ENCODE measurements at regions not wholly inside any gene's neighbourhood (a gene's known extent, or its start where the extent isn't known, plus 50 kb on each side); places are given as distances from the start of the nearest gene placed in this dataset.

DNA sequence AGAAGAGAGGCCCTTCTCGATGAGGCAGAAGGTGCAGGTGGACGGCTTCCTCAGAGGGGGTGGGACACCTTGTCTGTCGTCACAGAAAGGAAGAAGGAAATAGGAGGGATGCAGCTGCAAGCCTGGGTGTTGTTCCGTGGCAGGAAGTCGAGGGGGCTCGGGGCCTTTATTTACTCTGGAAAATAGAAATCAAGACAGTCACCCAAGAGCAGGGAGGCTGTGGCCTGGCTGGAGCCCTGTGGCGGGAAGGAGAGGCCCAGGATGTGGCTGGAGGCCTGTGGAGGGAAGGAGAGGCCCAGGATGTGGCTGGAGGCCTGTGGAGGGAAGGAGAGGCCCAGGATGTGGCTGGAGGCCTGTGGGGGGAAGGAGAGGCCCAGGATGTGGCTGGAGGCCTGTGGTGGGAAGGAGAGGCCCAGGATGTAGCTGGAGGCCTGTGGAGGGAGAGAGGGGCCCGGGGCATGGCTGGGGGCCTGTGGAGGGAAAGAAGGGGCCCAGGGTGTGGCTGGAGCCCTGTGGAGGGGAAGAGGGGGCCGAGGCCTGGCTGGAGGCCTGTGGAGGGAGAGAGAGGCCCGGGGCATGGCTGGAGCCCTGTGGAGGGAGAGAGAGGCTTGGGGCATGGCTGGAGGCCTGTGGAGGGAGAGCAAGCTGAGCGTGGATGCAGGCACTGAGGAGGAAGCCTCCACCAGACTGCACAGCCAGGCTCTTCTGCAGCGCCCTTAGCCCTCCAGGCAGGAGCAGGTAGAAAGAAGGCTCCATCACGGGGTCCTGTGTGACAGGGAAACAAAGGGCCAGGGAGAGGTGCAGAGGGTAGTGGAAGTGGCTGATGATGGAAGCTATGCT is 97.3 kb upstream of the SFMBT2 start:
- no peak for DNase-seq
- H3K4me1 Mint-ChIP-seq: peaks cover 21 to 28% of the 10 kb centered on the region in 2 donors

GRCh38 chr10:7506571-7506970 is 95.7 kb upstream of the SFMBT2 start:
- Mint-ChIP-seq H3K9me3 (peaks cover 19 to 24% of the 10 kb centered on the region in 2 donors), H3K4me1 (peaks cover 21 to 29% of the 10 kb centered on the region in 2 donors), H3K36me3 (peaks cover 19 to 33% of the 10 kb centered on the region in 2 donors), H3K4me3 (no peak overlapping the region), H3K27me3 (no peaks in the 10 kb centered on the region), H3K27ac (no peak overlapping the region)
- ATAC-seq (replicated peaks) (no peak), DNase-seq (no peak)

More for the DNA sequence above, 97.3 kb upstream of the SFMBT2 start:
- peak in 1 of 2 donors; percentile 34 for ATAC-seq (replicated peaks)
- Mint-ChIP-seq H3K9me3 (peaks cover 19 to 27% of the 10 kb centered on the region in 2 donors), H3K27me3 (no peaks in the 10 kb centered on the region), H3K36me3 (peaks cover 19 to 33% of the 10 kb centered on the region in 2 donors), H3K4me3 (peak overlapping the region; percentile 23 to 54), H3K27ac (peak overlapping the region; percentile 89)

- no peak for ATAC-seq (replicated peaks)
- no peak for DNase-seq
- Mint-ChIP-seq H3K27ac (no peak overlapping the region), H3K4me3 (no peak overlapping the region), H3K27me3 (no peaks in the 10 kb centered on the region), H3K4me1 (peaks cover 25 to 33% of the 10 kb centered on the region in 2 donors), H3K9me3 (peaks cover 12 to 19% of the 10 kb centered on the region in 2 donors), H3K36me3 (peaks cover 15 to 27% of the 10 kb centered on the region in 2 donors)
These were observed 94.4 kb upstream of the SFMBT2 start for GRCh38 chr10:7505196-7505595.

GRCh38 chr10:7503190-7503589 is 92.4 kb upstream of the SFMBT2 start:
- Mint-ChIP-seq H3K27me3 (no peaks in the 10 kb centered on the region), H3K4me1 (peaks cover 20 to 26% of the 10 kb centered on the region in 2 donors), H3K27ac (no peak overlapping the region), H3K9me3 (peaks cover 0 to 4% of the 10 kb centered on the region in 2 donors), H3K4me3 (no peak overlapping the region), H3K36me3 (peaks cover 3 to 12% of the 10 kb centered on the region in 2 donors)
- no peak for DNase-seq
- no peak for ATAC-seq (replicated peaks)

- H3K9me3 Mint-ChIP-seq: no peaks in the 10 kb centered on the region
- no peak overlapping the region for H3K4me3 Mint-ChIP-seq
- H3K27ac Mint-ChIP-seq: no peak overlapping the region
- no peak for ATAC-seq (replicated peaks)
- no peak for DNase-seq
- H3K36me3 Mint-ChIP-seq: peaks cover 0 to under 1% of the 10 kb centered on the region in 2 donors
- H3K27me3 Mint-ChIP-seq: no peaks in the 10 kb centered on the region
- H3K4me1 Mint-ChIP-seq: peaks cover 10 to 12% of the 10 kb centered on the region in 2 donors
These were observed 90.3 kb upstream of the SFMBT2 start for GRCh38 chr10:7501157-7501556.

DNA sequence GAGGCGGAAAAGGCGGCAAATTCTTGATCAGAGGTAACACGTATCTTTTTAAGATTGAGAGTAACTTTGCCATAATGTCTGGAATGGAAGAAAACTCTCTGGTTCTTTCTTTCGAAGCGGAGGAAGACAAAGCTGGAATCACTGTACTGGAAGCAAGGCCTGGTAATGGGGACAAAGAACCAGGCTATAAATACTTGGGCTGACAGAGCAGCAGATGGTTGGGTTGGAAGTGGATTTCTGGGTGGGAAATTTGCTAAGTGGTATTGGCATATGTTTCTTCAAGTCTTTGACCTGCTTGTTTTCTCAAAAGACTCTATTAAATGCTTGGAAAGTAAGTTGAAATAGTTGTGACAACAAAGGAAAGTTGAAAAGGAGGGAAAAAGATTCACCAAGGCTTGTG is 87.3 kb upstream of the SFMBT2 start:
- Mint-ChIP-seq H3K9me3 (no peaks in the 10 kb centered on the region), H3K36me3 (no peaks in the 10 kb centered on the region), H3K27ac (no peak overlapping the region), H3K27me3 (peaks cover 6% of the 10 kb centered on the region in 2 donors), H3K4me1 (peaks cover 19 to 37% of the 10 kb centered on the region in 2 donors), H3K4me3 (no peak overlapping the region)
- DNase-seq (no peak), ATAC-seq (replicated peaks) (no peak)

DNA sequence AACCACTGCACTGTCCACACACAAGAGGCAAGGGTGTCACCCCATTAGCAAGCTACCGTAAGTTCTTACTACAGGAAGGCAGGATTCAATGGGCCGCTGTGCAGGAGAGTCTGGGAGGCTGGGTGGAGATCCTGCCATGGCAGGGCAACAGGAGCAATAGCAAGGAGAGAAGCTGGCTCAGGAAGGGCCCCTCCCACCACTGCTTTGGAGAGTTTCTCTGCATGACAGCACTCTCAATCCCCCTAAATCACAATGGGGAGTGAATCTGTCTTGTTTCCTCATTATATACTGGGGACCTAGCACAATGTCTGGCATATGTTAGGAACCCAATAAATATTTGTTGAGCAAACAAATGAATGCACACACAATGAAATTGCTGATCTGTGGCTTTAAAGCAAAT is 83.2 kb upstream of the SFMBT2 start:
- Mint-ChIP-seq H3K4me3 (no peak overlapping the region), H3K27me3 (peaks cover 6% of the 10 kb centered on the region in 2 donors), H3K4me1 (peaks cover 29 to 61% of the 10 kb centered on the region in 2 donors), H3K9me3 (no peaks in the 10 kb centered on the region), H3K36me3 (peaks cover 0 to 2% of the 10 kb centered on the region in 2 donors), H3K27ac (no peak overlapping the region)
- DNase-seq: no peak
- no peak for ATAC-seq (replicated peaks)

DNA sequence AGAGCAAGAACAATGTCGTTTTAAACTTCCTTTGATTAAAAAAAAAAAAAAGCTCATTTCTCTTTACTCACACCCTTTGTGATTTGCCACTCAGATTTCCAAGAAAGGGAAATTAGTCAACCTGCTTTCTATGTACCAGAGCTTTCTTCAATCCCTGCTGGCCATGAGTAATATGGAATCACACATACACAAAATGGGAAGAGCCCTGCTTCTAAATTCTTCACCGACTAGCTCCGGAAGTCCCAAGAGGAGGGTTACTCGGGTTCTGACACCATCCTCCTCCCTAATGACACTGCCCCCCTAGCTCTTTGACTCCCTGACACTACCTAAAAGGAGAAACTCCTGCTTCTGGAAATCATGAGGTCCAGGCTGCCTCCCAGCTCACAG is 81.8 kb upstream of the SFMBT2 start:
- H3K27ac Mint-ChIP-seq: no peak overlapping the region

GRCh38 chr10:7491949-7492659 is 81.3 kb upstream of the SFMBT2 start:
- peak overlapping the region; percentile 37 to 64 for H3K4me3 Mint-ChIP-seq
- peaks cover 0 to 2% of the 10 kb centered on the region in 2 donors for H3K36me3 Mint-ChIP-seq
- peaks cover 6% of the 10 kb centered on the region in 2 donors for H3K27me3 Mint-ChIP-seq
- DNase-seq (no peak), ATAC-seq (replicated peaks) (peak; percentile 85 to 86)
- H3K9me3 Mint-ChIP-seq: no peaks in the 10 kb centered on the region
- H3K4me1 Mint-ChIP-seq: peaks cover 33 to 67% of the 10 kb centered on the region in 2 donors
- H3K27ac Mint-ChIP-seq: no peak overlapping the region

More for the DNA sequence above, 81.8 kb upstream of the SFMBT2 start:
- ATAC-seq (replicated peaks) (no peak), DNase-seq (no peak)
- peaks cover 29 to 67% of the 10 kb centered on the region in 2 donors for H3K4me1 Mint-ChIP-seq
- H3K27me3 Mint-ChIP-seq: peaks cover 6% of the 10 kb centered on the region in 2 donors
- no peaks in the 10 kb centered on the region for H3K9me3 Mint-ChIP-seq
- peak overlapping the region; percentile 46 to 64 for H3K4me3 Mint-ChIP-seq
- peaks cover 0 to 2% of the 10 kb centered on the region in 2 donors for H3K36me3 Mint-ChIP-seq

DNA sequence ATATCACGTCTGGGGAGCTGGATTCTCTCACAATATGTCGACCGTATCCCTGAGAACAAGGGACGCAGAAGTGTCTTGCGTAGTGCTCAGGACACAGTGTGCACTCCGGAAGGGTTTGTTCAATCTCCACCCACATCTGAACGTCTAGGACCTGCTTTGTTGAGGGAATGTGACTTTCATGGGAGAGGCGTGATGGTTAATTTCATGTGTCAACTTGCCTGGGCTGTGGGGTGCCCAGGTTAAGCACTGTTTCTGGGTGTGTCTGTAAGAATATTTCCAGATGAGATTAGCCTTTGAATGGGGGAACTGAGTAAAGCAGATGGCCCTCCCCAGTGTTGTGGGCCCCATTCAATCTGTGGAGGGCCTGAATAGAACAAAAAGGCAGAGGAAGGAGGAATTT is 80.4 kb upstream of the SFMBT2 start:
- Mint-ChIP-seq H3K36me3 (peaks cover 0 to 2% of the 10 kb centered on the region in 2 donors), H3K27me3 (peaks cover 6% of the 10 kb centered on the region in 2 donors), H3K4me3 (no peak overlapping the region), H3K27ac (peak overlapping the region; percentile 39), H3K4me1 (peaks cover 33 to 67% of the 10 kb centered on the region in 2 donors), H3K9me3 (no peaks in the 10 kb centered on the region)
- DNase-seq: no peak
- ATAC-seq (replicated peaks): no peak

DNA sequence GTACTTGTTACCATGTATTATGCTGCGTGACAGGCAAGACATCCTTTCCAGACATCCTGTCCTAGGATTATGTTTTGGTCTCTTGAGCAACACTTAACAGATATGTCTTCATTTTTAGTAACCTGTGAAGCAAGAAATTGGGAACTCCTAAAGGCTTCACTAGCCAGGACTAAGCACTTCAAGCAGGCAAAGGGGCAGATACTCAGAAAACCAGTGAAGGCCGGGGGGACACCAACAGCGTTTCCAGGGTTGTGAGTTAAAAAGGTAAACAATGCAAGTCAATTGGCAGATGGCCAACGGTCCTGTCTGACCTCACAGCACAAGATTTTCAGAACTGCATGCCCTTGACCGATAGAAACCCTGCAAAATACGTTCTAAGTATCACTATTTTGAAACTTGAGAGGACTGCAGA is 77.6 kb upstream of the SFMBT2 start:
- no peak overlapping the region for H3K4me3 Mint-ChIP-seq
- H3K4me1 Mint-ChIP-seq: peaks cover 39 to 71% of the 10 kb centered on the region in 2 donors
- peaks cover 1 to 2% of the 10 kb centered on the region in 2 donors for H3K27me3 Mint-ChIP-seq
- H3K9me3 Mint-ChIP-seq: no peaks in the 10 kb centered on the region
- peaks cover 0 to 2% of the 10 kb centered on the region in 2 donors for H3K36me3 Mint-ChIP-seq
- no peak overlapping the region for H3K27ac Mint-ChIP-seq
- ATAC-seq (replicated peaks) (no peak), DNase-seq (no peak)

GRCh38 chr10:7487528-7487927 is 76.7 kb upstream of the SFMBT2 start:
- ATAC-seq (replicated peaks) (no peak), DNase-seq (no peak)
- Mint-ChIP-seq H3K4me3 (no peak overlapping the region), H3K27me3 (no peaks in the 10 kb centered on the region), H3K36me3 (peaks cover 0 to 3% of the 10 kb centered on the region in 2 donors), H3K27ac (peak overlapping the region; percentile 37), H3K4me1 (peaks cover 38 to 71% of the 10 kb centered on the region in 2 donors), H3K9me3 (no peaks in the 10 kb centered on the region)

GRCh38 chr10:7486528-7486927 is 75.7 kb upstream of the SFMBT2 start:
- no peaks in the 10 kb centered on the region for H3K9me3 Mint-ChIP-seq
- H3K4me3 Mint-ChIP-seq: no peak overlapping the region
- H3K27me3 Mint-ChIP-seq: no peaks in the 10 kb centered on the region
- H3K36me3 Mint-ChIP-seq: peaks cover 0 to 3% of the 10 kb centered on the region in 2 donors
- H3K27ac Mint-ChIP-seq: no peak overlapping the region
- peaks cover 30 to 71% of the 10 kb centered on the region in 2 donors for H3K4me1 Mint-ChIP-seq
- ATAC-seq (replicated peaks) (no peak), DNase-seq (no peak)

GRCh38 chr10:7485799-7486198 is 75.0 kb upstream of the SFMBT2 start:
- peaks cover 0 to 2% of the 10 kb centered on the region in 2 donors for H3K36me3 Mint-ChIP-seq
- H3K27me3 Mint-ChIP-seq: no peaks in the 10 kb centered on the region
- peaks cover 32 to 71% of the 10 kb centered on the region in 2 donors for H3K4me1 Mint-ChIP-seq
- DNase-seq (no peak), ATAC-seq (replicated peaks) (no peak)
- no peak overlapping the region for H3K4me3 Mint-ChIP-seq
- H3K9me3 Mint-ChIP-seq: no peaks in the 10 kb centered on the region
- H3K27ac Mint-ChIP-seq: no peak overlapping the region
